ENCODE measurements at regions not wholly inside any gene's neighbourhood (a gene's known extent, or its start where the extent isn't known, plus 50 kb on each side); places are given as distances from the start of the nearest gene placed in this dataset.
"Not testable (repeated sequence)": the region's sequence is repeated elsewhere in the genome, so short reads cannot be mapped to it uniquely, and the experiment has no call there.

- intact Hi-C loops (cut with DNase I) = no loop called here
- no peak overlapping the region for H3K4me3 ChIP-seq
- H3K27me3 ChIP-seq = no peaks in the 10 kb centered on the region
- TF ChIP-seq, protein P1, sequence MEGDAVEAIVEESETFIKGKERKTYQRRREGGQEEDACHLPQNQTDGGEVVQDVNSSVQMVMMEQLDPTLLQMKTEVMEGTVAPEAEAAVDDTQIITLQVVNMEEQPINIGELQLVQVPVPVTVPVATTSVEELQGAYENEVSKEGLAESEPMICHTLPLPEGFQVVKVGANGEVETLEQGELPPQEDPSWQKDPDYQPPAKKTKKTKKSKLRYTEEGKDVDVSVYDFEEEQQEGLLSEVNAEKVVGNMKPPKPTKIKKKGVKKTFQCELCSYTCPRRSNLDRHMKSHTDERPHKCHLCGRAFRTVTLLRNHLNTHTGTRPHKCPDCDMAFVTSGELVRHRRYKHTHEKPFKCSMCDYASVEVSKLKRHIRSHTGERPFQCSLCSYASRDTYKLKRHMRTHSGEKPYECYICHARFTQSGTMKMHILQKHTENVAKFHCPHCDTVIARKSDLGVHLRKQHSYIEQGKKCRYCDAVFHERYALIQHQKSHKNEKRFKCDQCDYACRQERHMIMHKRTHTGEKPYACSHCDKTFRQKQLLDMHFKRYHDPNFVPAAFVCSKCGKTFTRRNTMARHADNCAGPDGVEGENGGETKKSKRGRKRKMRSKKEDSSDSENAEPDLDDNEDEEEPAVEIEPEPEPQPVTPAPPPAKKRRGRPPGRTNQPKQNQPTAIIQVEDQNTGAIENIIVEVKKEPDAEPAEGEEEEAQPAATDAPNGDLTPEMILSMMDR (IDR thresholded peaks at IDR 0.05) = no peak
- DNase-seq (ENCODE audit: low spot score in 2 of 2) = no peak
- H3K27ac ChIP-seq = no peak overlapping the region
- no peaks in the 10 kb centered on the region for H3K36me3 ChIP-seq
- H3K9me3 ChIP-seq = peaks cover 0 to 3% of the 10 kb centered on the region in 2 donors
- no peaks in the 10 kb centered on the region for H3K4me1 ChIP-seq
These were observed 830.3 kb downstream of the DIPK2A start for GRCh38 chr3:144801890-144802289.

- H3K4me3 ChIP-seq = no peak overlapping the region
- H3K27me3 ChIP-seq = no peaks in the 10 kb centered on the region
- no peaks in the 10 kb centered on the region for H3K4me1 ChIP-seq
- TF ChIP-seq, protein P1 (IDR thresholded peaks at IDR 0.05) = no peak
- no peak overlapping the region for H3K27ac ChIP-seq
- no peak for DNase-seq (ENCODE audit: low spot score in 2 of 2)
- intact Hi-C loops (cut with DNase I) = no loop called here
- H3K9me3 ChIP-seq = peaks cover 0 to 3% of the 10 kb centered on the region in 2 donors
- H3K36me3 ChIP-seq = no peaks in the 10 kb centered on the region
These were observed 837.8 kb downstream of the DIPK2A start for GRCh38 chr3:144809380-144809779.

DNA sequence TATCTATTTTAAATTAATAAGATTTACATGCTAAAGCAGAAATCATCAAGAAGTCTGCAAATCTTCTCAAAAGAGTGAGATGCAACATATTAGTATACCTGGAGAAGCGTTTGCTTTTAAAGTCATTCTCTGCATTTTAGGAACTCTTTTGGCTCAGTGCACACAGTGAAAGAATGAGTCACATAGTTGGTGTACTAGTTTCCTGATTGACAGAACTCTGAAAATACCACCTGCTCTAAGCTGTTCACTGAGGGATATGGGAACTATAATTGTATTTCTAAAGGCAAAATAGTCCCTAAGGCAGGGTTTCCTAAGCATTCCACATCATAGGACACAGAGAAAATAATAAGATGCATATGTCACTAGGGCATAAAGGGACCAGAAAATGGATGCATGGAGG is 838.5 kb downstream of the DIPK2A start:
- peaks cover 0 to 3% of the 10 kb centered on the region in 2 donors for H3K9me3 ChIP-seq
- H3K4me3 ChIP-seq = no peak overlapping the region
- no peak for DNase-seq (ENCODE audit: low spot score in 2 of 2)
- intact Hi-C loops (cut with DNase I) = no loop called here
- no peaks in the 10 kb centered on the region for H3K36me3 ChIP-seq
- no peaks in the 10 kb centered on the region for H3K27me3 ChIP-seq
- no peak overlapping the region for H3K27ac ChIP-seq
- no peaks in the 10 kb centered on the region for H3K4me1 ChIP-seq
- TF ChIP-seq, protein P1 (IDR thresholded peaks at IDR 0.05) = no peak

DNA sequence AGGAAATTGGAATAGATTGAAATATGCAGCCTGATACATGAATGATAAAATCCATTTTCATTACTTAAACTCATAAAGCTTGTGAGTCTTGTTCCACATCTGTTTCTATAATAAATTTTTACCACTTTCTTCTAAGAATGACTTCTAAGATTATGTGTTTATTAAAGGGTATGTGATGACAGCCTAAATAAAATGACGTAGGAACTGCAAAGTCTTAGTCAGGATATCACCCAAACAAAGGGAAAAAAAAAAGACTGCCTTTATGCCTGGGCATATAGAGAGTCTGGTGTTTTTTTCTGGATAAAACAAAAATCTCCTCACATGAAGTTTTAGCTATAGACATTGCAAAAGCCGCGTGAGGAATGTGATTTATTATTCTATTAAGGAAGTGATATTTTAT is 844.0 kb downstream of the DIPK2A start:
- Histone ChIP-seq H3K4me3 (no peak overlapping the region), H3K4me1 (no peaks in the 10 kb centered on the region), H3K27me3 (no peaks in the 10 kb centered on the region), H3K36me3 (no peaks in the 10 kb centered on the region), H3K27ac (no peak overlapping the region), H3K9me3 (no peaks in the 10 kb centered on the region)
- intact Hi-C loops (cut with DNase I) = no loop called here
- TF ChIP-seq, protein P1 (IDR thresholded peaks at IDR 0.05) = no peak
- no peak for DNase-seq (ENCODE audit: low spot score in 2 of 2)

GRCh38 chr3:144816323-144816722 is 844.7 kb downstream of the DIPK2A start:
- Histone ChIP-seq H3K4me3 (no peak overlapping the region), H3K4me1 (no peaks in the 10 kb centered on the region), H3K27me3 (no peaks in the 10 kb centered on the region), H3K9me3 (no peaks in the 10 kb centered on the region), H3K27ac (no peak overlapping the region), H3K36me3 (no peaks in the 10 kb centered on the region)
- intact Hi-C loops (cut with DNase I) = no loop called here
- TF ChIP-seq, protein P1 (IDR thresholded peaks at IDR 0.05) = no peak
- no peak for DNase-seq (ENCODE audit: low spot score in 2 of 2)

GRCh38 chr3:144818973-144819372 is 847.4 kb downstream of the DIPK2A start:
- no peaks in the 10 kb centered on the region for H3K9me3 ChIP-seq
- TF ChIP-seq, protein P1 (IDR thresholded peaks at IDR 0.05) = no peak
- no peak for DNase-seq (ENCODE audit: low spot score in 2 of 2)
- H3K4me3 ChIP-seq = no peak overlapping the region
- no peaks in the 10 kb centered on the region for H3K27me3 ChIP-seq
- H3K27ac ChIP-seq = no peak overlapping the region
- no peaks in the 10 kb centered on the region for H3K4me1 ChIP-seq
- no peaks in the 10 kb centered on the region for H3K36me3 ChIP-seq
- intact Hi-C loops (cut with DNase I) = no loop called here

GRCh38 chr3:144820232-144820631 is 848.6 kb downstream of the DIPK2A start:
- H3K4me3 ChIP-seq; DNase-seq (ENCODE audit: low spot score in 2 of 2); H3K4me1 ChIP-seq; H3K9me3 ChIP-seq; intact Hi-C loops (cut with DNase I); H3K36me3 ChIP-seq; H3K27me3 ChIP-seq; H3K27ac ChIP-seq: not testable (repeated sequence)
